Fibroblast of gingiva (primary cell): ENCODE measurements at regions not wholly inside any gene's neighbourhood (a gene's known extent, or its start where the extent isn't known, plus 50 kb on each side); places are given as distances from the start of the nearest gene placed in this dataset.

Experiments used
- DNase-seq: peaks from one replicate; pipeline ENCODE4 v3.0.0-alpha.2; 2011; ENCODE audit warnings: low read depth

- no peak for DNase-seq
Measured at GRCh38 chr5:33297760-33298216, 143.0 kb upstream of the TARS1 start.

GRCh38 chr5:33299621-33300208 lies 141.1 kb upstream of the TARS1 start:
- DNase-seq: peak; percentile 93

- DNase-seq: no peak
Measured at GRCh38 chr5:33300209-33300742, 140.5 kb upstream of the TARS1 start.

GRCh38 chr5:33303579-33304095 lies 137.1 kb upstream of the TARS1 start:
- DNase-seq: no peak

GRCh38 chr5:33304601-33305000 lies 136.2 kb upstream of the TARS1 start:
- DNase-seq: no peak

GRCh38 chr5:33305572-33305971 lies 135.2 kb upstream of the TARS1 start:
- DNase-seq: no peak

GRCh38 chr5:33306758-33307157 lies 134.0 kb upstream of the TARS1 start:
- DNase-seq: peak; percentile 77

- no peak for DNase-seq
Measured at GRCh38 chr5:33308586-33308985, 132.2 kb upstream of the TARS1 start.

- DNase-seq: peak; percentile 15
Measured at GRCh38 chr5:33309068-33309467, 131.7 kb upstream of the TARS1 start.

- DNase-seq: no peak
Measured at GRCh38 chr5:33309536-33310345, 131.0 kb upstream of the TARS1 start.

- DNase-seq: peak; percentile 88
Measured at GRCh38 chr5:33310451-33310850, 130.3 kb upstream of the TARS1 start.

- peak; percentile 78 for DNase-seq
Measured at GRCh38 chr5:33311893-33312292, 128.9 kb upstream of the TARS1 start.

GRCh38 chr5:33312571-33313549 lies 127.9 kb upstream of the TARS1 start:
- DNase-seq: peak; percentile 87

- peak; percentile 50 for DNase-seq
Measured at GRCh38 chr5:33315189-33315588, 125.6 kb upstream of the TARS1 start.

GRCh38 chr5:33316773-33317172 lies 124.0 kb upstream of the TARS1 start:
- DNase-seq: peak; percentile 16

GRCh38 chr5:33317271-33317670 lies 123.5 kb upstream of the TARS1 start:
- peak; percentile 81 for DNase-seq

- no peak for DNase-seq
Measured at GRCh38 chr5:33319151-33319550, 121.6 kb upstream of the TARS1 start.

GRCh38 chr5:33319841-33320240 lies 120.9 kb upstream of the TARS1 start:
- peak; percentile 61 for DNase-seq

- peak; percentile 99 for DNase-seq
Measured at GRCh38 chr5:33321026-33321425, 119.7 kb upstream of the TARS1 start.

GRCh38 chr5:33322632-33323031 lies 118.1 kb upstream of the TARS1 start:
- peak; percentile 61 for DNase-seq

GRCh38 chr5:33324667-33325307 lies 116.0 kb upstream of the TARS1 start:
- DNase-seq: peak; percentile 50
